Small intestine (tissue), 7 donors: ENCODE measurements at regions not wholly inside any gene's neighbourhood (a gene's known extent, or its start where the extent isn't known, plus 50 kb on each side); places are given as distances from the start of the nearest gene placed in this dataset.

Source experiments
- DNase-seq, 2 donors: peaks; one replicate each; pipeline versions ENCODE4 v3.0.0 to v3.0.0-alpha.2; 2013
- FAIRE-seq: peaks from 2 replicates; lab custom pipeline; 2012; peaks lifted over from hg19 to GRCh38; lab: Jason Lieb, UNC
- H3K27ac ChIP-seq, 3 donors: one replicate each; pipeline ENCODE4 v1.5.1; 2013; ENCODE audit warnings: low read length in 2 of 3, mild to moderate bottlenecking in 2 of 3, control low read depth in 1 of 3, inconsistent platforms in 1 of 3, low read depth in 1 of 3, moderate library complexity in 1 of 3
- H3K27me3 ChIP-seq, 3 donors: one replicate each; pipeline ENCODE4 v1.6.1; 2013; ENCODE audit warnings: low read length in 3 of 3, inconsistent platforms in 1 of 3; ENCODE audit not compliant: control insufficient read depth in 3 of 3, insufficient read depth in 3 of 3
- H3K36me3 ChIP-seq, 3 donors: one replicate each; pipeline ENCODE4 v1.6.1; 2013; ENCODE audit warnings: low read length in 3 of 3, inconsistent platforms in 1 of 3, low read depth in 1 of 3, mild to moderate bottlenecking in 1 of 3, moderate library complexity in 1 of 3; ENCODE audit not compliant: control insufficient read depth in 3 of 3, insufficient read depth in 2 of 3
- H3K4me1 ChIP-seq, 3 donors: one replicate each; pipeline ENCODE4 v1.6.1; 2013; ENCODE audit warnings: low read length in 2 of 3, inconsistent platforms in 1 of 3, low read depth in 1 of 3, mild to moderate bottlenecking in 1 of 3, moderate library complexity in 1 of 3; ENCODE audit not compliant: control insufficient read depth in 3 of 3, insufficient read depth in 2 of 3
- H3K4me3 ChIP-seq, 3 donors: one replicate each; pipeline ENCODE4 v1.5.1; 2013; ENCODE audit warnings: low read length in 3 of 3, control low read depth in 1 of 3, inconsistent platforms in 1 of 3, low read depth in 1 of 3, mild to moderate bottlenecking in 1 of 3, moderate library complexity in 1 of 3
- H3K9me3 ChIP-seq, 2 donors: one replicate each; pipeline ENCODE4 v1.6.1; 2013; ENCODE audit warnings: low read depth in 1 of 2, low read length in 1 of 2; ENCODE audit not compliant: control insufficient read depth in 2 of 2, insufficient read depth in 1 of 2
- WGBS, 3 donors: extraction: QIAGEN DNeasy Blood & Tissue Kit; methylation state at CpG; one replicate each; pipeline ENCODE4 v1.1.7; 2013; 5-methylcytosine and 5-hydroxymethylcytosine counted together
- donor health status: healthy with polysubstance abuse.
- donor health status: control.
- donor health status: control.
- donor health status: Bipolar disorder and iron deficiency.
- donor health status: healthy.

DNA sequence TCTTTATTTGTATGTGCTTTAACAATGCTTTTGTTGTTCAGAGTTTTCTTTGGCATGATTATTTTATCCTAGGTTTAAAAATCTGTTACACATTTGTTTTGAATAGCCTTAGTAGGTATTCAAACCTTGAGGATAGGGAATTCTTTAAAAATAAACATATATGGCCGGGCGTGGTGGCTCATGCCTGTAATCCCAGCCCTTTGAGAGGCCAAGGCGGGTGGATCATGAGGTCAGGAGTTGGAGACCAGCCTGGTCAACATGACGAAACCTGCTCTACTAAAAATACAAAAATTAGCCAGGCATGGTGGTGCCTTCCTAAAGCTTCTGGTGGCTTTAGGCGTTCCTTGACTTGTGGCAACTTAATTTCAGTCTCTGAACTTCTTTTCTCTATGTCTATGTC lies 743.3 kb upstream of the EPHA6 start:
- H3K4me1 ChIP-seq, result no peaks in the 10 kb centered on the region
- H3K36me3 ChIP-seq, result no peaks in the 10 kb centered on the region
- no peak overlapping the region for H3K4me3 ChIP-seq
- no peak for FAIRE-seq
- 58 to 70% (median 61%) methylated on average over 5 of the region's 5 CpGs for WGBS, 3 donors
- H3K27me3 ChIP-seq, result no peaks in the 10 kb centered on the region
- H3K9me3 ChIP-seq, result peaks cover 0 to 15% of the 10 kb centered on the region in 2 donors
- no peak for DNase-seq
- no peak overlapping the region for H3K27ac ChIP-seq

DNA sequence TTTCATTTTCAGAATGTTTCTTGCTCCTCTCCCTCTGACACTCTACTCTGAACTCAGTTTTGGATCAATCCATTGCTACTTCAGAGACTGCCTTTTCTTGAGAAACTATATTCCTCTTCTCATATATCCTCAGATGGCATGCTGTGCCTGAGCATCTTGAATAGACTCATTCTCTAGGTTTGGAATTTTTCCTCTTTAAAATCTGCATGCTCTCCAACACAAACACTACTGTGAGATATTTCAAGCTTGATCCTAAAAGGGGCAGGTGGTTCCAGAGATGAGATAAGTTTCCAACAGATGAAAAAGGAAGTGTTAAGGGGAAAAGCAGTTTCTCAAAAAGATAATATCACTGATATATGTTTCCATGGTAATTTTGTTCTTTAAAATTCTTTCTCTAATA lies 742.2 kb upstream of the EPHA6 start:
- Histone ChIP-seq H3K4me3 (no peak overlapping the region), H3K27ac (no peak overlapping the region), H3K4me1 (no peaks in the 10 kb centered on the region), H3K36me3 (no peaks in the 10 kb centered on the region), H3K9me3 (peaks cover 0 to 15% of the 10 kb centered on the region in 2 donors), H3K27me3 (no peaks in the 10 kb centered on the region)
- DNase-seq (no peak), FAIRE-seq (no peak)

DNA sequence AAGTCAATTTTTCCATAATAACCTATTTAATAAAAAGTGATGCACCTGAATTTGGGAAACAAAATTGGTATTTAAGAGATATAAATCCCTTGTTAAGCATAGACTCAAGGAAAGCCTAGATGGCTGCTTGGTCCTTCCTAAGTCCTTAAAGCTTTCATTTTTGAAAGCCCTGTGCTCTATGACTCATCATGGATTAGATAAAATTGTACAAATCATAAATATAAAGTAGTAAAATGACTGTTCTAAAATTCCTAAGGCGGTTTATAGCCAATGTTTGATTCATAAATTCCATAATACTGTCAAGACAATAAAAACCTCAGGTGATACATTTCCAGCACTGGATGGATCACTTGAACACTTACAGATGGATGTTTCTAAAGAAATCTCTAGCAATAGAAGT lies 730.8 kb upstream of the EPHA6 start:
- H3K9me3 ChIP-seq, result no peaks in the 10 kb centered on the region
- no peak for FAIRE-seq
- no peak overlapping the region for H3K4me3 ChIP-seq
- 20 to 66% (median 43%) methylated on average over 1 of the region's 1 CpG for WGBS, 3 donors
- H3K4me1 ChIP-seq, result no peaks in the 10 kb centered on the region
- DNase-seq, result no peak
- H3K27me3 ChIP-seq, result no peaks in the 10 kb centered on the region
- H3K27ac ChIP-seq, result no peak overlapping the region
- H3K36me3 ChIP-seq, result no peaks in the 10 kb centered on the region

- no peaks in the 10 kb centered on the region for H3K27me3 ChIP-seq
- no peaks in the 10 kb centered on the region for H3K36me3 ChIP-seq
- no peak overlapping the region for H3K27ac ChIP-seq
- no peak overlapping the region for H3K4me3 ChIP-seq
- peaks cover 0 to under 1% of the 10 kb centered on the region in 2 donors for H3K9me3 ChIP-seq
- FAIRE-seq, result no peak
- WGBS, 3 donors, result 66 to 78% (median 72%) methylated on average over 2 of the region's 2 CpGs
- no peak for DNase-seq
- H3K4me1 ChIP-seq, result no peaks in the 10 kb centered on the region
Observed at GRCh38 chr3:96086018-96086417, 728.4 kb upstream of the EPHA6 start.

- DNase-seq, result no peak
- Histone ChIP-seq H3K4me1 (no peaks in the 10 kb centered on the region), H3K4me3 (no peak overlapping the region), H3K27me3 (no peaks in the 10 kb centered on the region), H3K9me3 (peaks cover 0 to 2% of the 10 kb centered on the region in 2 donors), H3K36me3 (no peaks in the 10 kb centered on the region), H3K27ac (no peak overlapping the region)
- FAIRE-seq, result no peak
- 47 to 59% (median 57%) methylated on average over 2 of the region's 2 CpGs for WGBS, 3 donors
Observed at GRCh38 chr3:96101006-96101560, 713.3 kb upstream of the EPHA6 start.

GRCh38 chr3:96106701-96107100 lies 707.7 kb upstream of the EPHA6 start:
- H3K27me3 ChIP-seq, result no peaks in the 10 kb centered on the region
- no peaks in the 10 kb centered on the region for H3K9me3 ChIP-seq
- 67 to 83% (median 72%) methylated on average over 2 of the region's 2 CpGs for WGBS, 3 donors
- FAIRE-seq (no peak), DNase-seq (no peak)
- no peak overlapping the region for H3K4me3 ChIP-seq
- H3K36me3 ChIP-seq, result no peaks in the 10 kb centered on the region
- no peak overlapping the region for H3K27ac ChIP-seq
- H3K4me1 ChIP-seq, result no peaks in the 10 kb centered on the region
